HCT116 (cell line): ENCODE measurements at regions not wholly inside any gene's neighbourhood (a gene's known extent, or its start where the extent isn't known, plus 50 kb on each side); places are given as distances from the start of the nearest gene placed in this dataset.

Source experiments
- ATAC-seq: fragments of 200-7000 bp; cut with Tn5 transposase; 2 replicates; pipeline ENCODE4 v1.9.1; 2020; ENCODE audit warnings: mild to moderate bottlenecking, moderate library complexity
- BruUV-seq: library from RNA; stranded (reverse); fragments of 400-500 nt; replicated peaks from 2 replicates; lab custom pipeline; 2021; lab: Mats Ljungman, UMichigan
- CTCF ChIA-PET: fragments of 300-600 bp; sonication (Branson Sonifier 250); formaldehyde crosslinking; loops from one replicate; lab custom pipeline; 2021; ENCODE audit warnings: antibody characterized with exemption; lab: Charles Lee
- POLR2A ChIA-PET: fragments of 300-600, 350-600 bp; sonication (Branson Sonifier 250); formaldehyde crosslinking; loops from one replicate; lab custom pipeline; 2021; ENCODE audit warnings: antibody characterized with exemption; lab: Charles Lee
- RAD21 ChIA-PET, 2 experiments: fragments of 300-600 bp; sonication (Branson Sonifier 250); formaldehyde crosslinking; loops; one replicate each; lab custom pipeline; 2023; ENCODE audit warnings: low total read pairs in 2 of 2; ENCODE audit not compliant: uncharacterized antibody in 2 of 2, unreplicated experiment in 2 of 2, low non-redundant PET in 1 of 2; lab: Charles Lee
- DNase-seq: peaks from one replicate; pipeline ENCODE4 v3.0.0-alpha.2; 2010; ENCODE audit warnings: low read depth, low spot score
- H2AFZ ChIP-seq: fragments of 200-600 bp; shearing (Covaris generic), sonication (generic); 2 replicates; pipeline ENCODE4 v1.6.1; 2017; ENCODE audit warnings: low read depth, mixed run types, mixed read lengths, antibody characterized with exemption, low read length; ENCODE audit not compliant: poor library complexity, severe bottlenecking
- H3K27ac ChIP-seq: 2 replicates; pipeline ENCODE4 v1.5.1; 2012; ENCODE audit warnings: low read depth, low read length
- H3K27me3 ChIP-seq: fragments of 200-600 bp; sonication (generic); 2 replicates; pipeline ENCODE4 v1.6.1; 2016; ENCODE audit warnings: mixed run types, low read length, mixed read lengths; ENCODE audit not compliant: insufficient read depth
- H3K36me3 ChIP-seq, 2 experiments: fragments of 200-500 bp in 1 of 2; fragments of 200-600 bp in 1 of 2; sonication (Bioruptor generic) in 1 of 2; sonication (generic) in 1 of 2; 2 replicates each; pipeline versions ENCODE4 v1.5.1 to v1.6.1; 2014 to 2016; ENCODE audit warnings: low read length in 2 of 2, inconsistent platforms in 1 of 2, mixed read lengths in 1 of 2, mixed run types in 1 of 2; ENCODE audit not compliant: insufficient read depth in 2 of 2, control insufficient read depth in 1 of 2
- H3K4me1 ChIP-seq, 2 experiments: fragments of 200-600 bp in 1 of 2; sonication (generic) in 1 of 2; 2 replicates each; pipeline versions ENCODE4 v1.5.1 to v1.6.1; 2012 to 2017; ENCODE audit warnings: low read length in 2 of 2, inconsistent platforms in 1 of 2, mild to moderate bottlenecking in 1 of 2, mixed read lengths in 1 of 2, mixed run types in 1 of 2, moderate library complexity in 1 of 2; ENCODE audit not compliant: insufficient read depth in 2 of 2, control insufficient read depth in 1 of 2
- H3K4me2 ChIP-seq: fragments of 200-600 bp; sonication (generic); 2 replicates; pipeline ENCODE4 v1.6.1; 2017; ENCODE audit warnings: mixed run types, low read length, mixed read lengths
- H3K4me3 ChIP-seq, 2 experiments: fragments of 200-600 bp in 1 of 2; sonication (generic) in 1 of 2; replicated peaks in 1 of 2; 2 replicates each; pipeline ENCODE4 v1.5.1; 2011 to 2016; ENCODE audit warnings: low read length in 2 of 2, control low read depth in 1 of 2, low read depth in 1 of 2, mild to moderate bottlenecking in 1 of 2, mixed read lengths in 1 of 2, mixed run types in 1 of 2
- H3K79me2 ChIP-seq: fragments of 200-600 bp; sonication (generic); 2 replicates; pipeline ENCODE4 v1.6.1; 2017; ENCODE audit warnings: mild to moderate bottlenecking, mixed run types, low read length, moderate library complexity, mixed read lengths; ENCODE audit not compliant: insufficient read depth
- H3K9ac ChIP-seq: fragments of 200-600 bp; sonication (generic); 2 replicates; pipeline ENCODE4 v1.6.1; 2016; ENCODE audit warnings: low read length, mixed read lengths
- H3K9me2 ChIP-seq: fragments of 200-600 bp; sonication (generic), shearing (Covaris generic); 2 replicates; pipeline ENCODE4 v1.6.1; 2017; ENCODE audit warnings: mixed run types, mild to moderate bottlenecking, moderate library complexity; ENCODE audit not compliant: insufficient read depth
- H3K9me3 ChIP-seq, 2 experiments: fragments of 200-500 bp in 1 of 2; fragments of 200-600 bp in 1 of 2; sonication (Bioruptor generic) in 1 of 2; sonication (generic) in 1 of 2; 2 replicates each; pipeline ENCODE4 v1.6.1; 2014 to 2017; ENCODE audit warnings: low read length in 2 of 2, mixed read lengths in 2 of 2, inconsistent platforms in 1 of 2, low read depth in 1 of 2, mild to moderate bottlenecking in 1 of 2, mixed run types in 1 of 2, moderate library complexity in 1 of 2; ENCODE audit not compliant: control insufficient read depth in 1 of 2, insufficient read depth in 1 of 2
- H4K20me1 ChIP-seq: fragments of 200-600 bp; sonication (generic), shearing (Covaris generic); 2 replicates; pipeline ENCODE4 v1.6.1; 2017; ENCODE audit warnings: mixed run types, mild to moderate bottlenecking, moderate library complexity; ENCODE audit not compliant: insufficient read depth
- CEBPB ChIP-seq: IDR thresholded peaks from 2 replicates; pipeline ENCODE4 v1.6.1; 2012; ENCODE audit warnings: low read depth
- CTCF ChIP-seq, 3 experiments: fragments of 200-600 bp in 1 of 3; sonication (generic) in 1 of 3; IDR thresholded peaks in 2 of 3; conservative IDR thresholded peaks in 1 of 3; 2 replicates each; pipeline ENCODE4 v1.5.1; 2012 to 2017; ENCODE audit warnings: low read depth in 2 of 3, low read length in 2 of 3, antibody characterized with exemption in 1 of 3, borderline replicate concordance in 1 of 3, control low read depth in 1 of 3, mild to moderate bottlenecking in 1 of 3, mixed read lengths in 1 of 3, mixed run types in 1 of 3, moderate library complexity in 1 of 3; ENCODE audit not compliant: insufficient read depth in 1 of 3
- EGR1 ChIP-seq: IDR thresholded peaks from 2 replicates; pipeline ENCODE4 v1.6.1; 2012; ENCODE audit warnings: low read depth
- EZH2phosphoT487 ChIP-seq: fragments of 200-600 bp; IDR thresholded peaks from 2 replicates; pipeline ENCODE4 v1.6.1; 2018; ENCODE audit warnings: antibody characterized with exemption, borderline replicate concordance
- FOSL1 ChIP-seq: IDR thresholded peaks from 2 replicates; pipeline ENCODE4 v1.6.1; 2012; ENCODE audit warnings: low read depth
- MAX ChIP-seq: IDR thresholded peaks from 2 replicates; pipeline ENCODE4 v1.6.1; 2012
- POLR2AphosphoS5 ChIP-seq: IDR thresholded peaks from 2 replicates; pipeline ENCODE4 v1.6.1; 2011; ENCODE audit warnings: mild to moderate bottlenecking, low read depth, low read length, moderate library complexity
- REST ChIP-seq: IDR thresholded peaks from 2 replicates; pipeline ENCODE4 v1.6.1; 2012; ENCODE audit warnings: low read depth
- YY1 ChIP-seq: IDR thresholded peaks from 2 replicates; pipeline ENCODE4 v1.6.1; 2011; ENCODE audit warnings: low read length, low read depth, moderate library complexity, mild to moderate bottlenecking; ENCODE audit not compliant: insufficient replicate concordance; ENCODE audit errors: extremely low read depth
- ZBTB33 ChIP-seq: IDR thresholded peaks from 2 replicates; pipeline ENCODE4 v1.6.1; 2011; ENCODE audit warnings: mild to moderate bottlenecking, low read length, moderate library complexity; ENCODE audit not compliant: insufficient replicate concordance; ENCODE audit errors: extremely low read depth
- intact Hi-C: fragments of 100-400 bp; cut with micrococcal nuclease; formaldehyde crosslinking; loops from 2 replicates; pipeline ENCODE4 v1.10.0; 2022

GRCh38 chr13:33381180-33381579 lies 95.6 kb upstream of the STARD13 start:
- H3K27me3 ChIP-seq: no peaks in the 10 kb centered on the region
- ChIA-PET CTCF (no interaction called here), RAD21 (no interaction called here), POLR2A (no interaction called here)
- no peaks in the 10 kb centered on the region for H3K4me1 ChIP-seq
- no peaks in the 10 kb centered on the region for H3K79me2 ChIP-seq
- H2AFZ ChIP-seq: no peak overlapping the region
- no peaks in the 10 kb centered on the region for H4K20me1 ChIP-seq
- no peaks in the 10 kb centered on the region for H3K9me3 ChIP-seq
- H3K4me3 ChIP-seq: no peak overlapping the region
- H3K27ac ChIP-seq: no peak overlapping the region
- no peak overlapping the region for H3K9ac ChIP-seq
- H3K36me3 ChIP-seq: no peaks in the 10 kb centered on the region
- BruUV-seq: no TSS peak
- intact Hi-C loops: no loop called here
- H3K9me2 ChIP-seq: no peaks in the 10 kb centered on the region
- TF ChIP-seq EZH2phosphoT487: no peak
- TF ChIP-seq YY1: no peak
- TF ChIP-seq CTCF (IDR thresholded peaks at IDR 0.05 in 2 of 3, conservative IDR thresholded peaks at IDR 0.05 in 1 of 3; ENCODE audit: borderline replicate concordance in 1 of 3, insufficient read depth in 1 of 3, low read depth in 2 of 3, low read length in 2 of 3): no peak
- no peak for TF ChIP-seq EGR1
- no peak for TF ChIP-seq CEBPB
- TF ChIP-seq FOSL1: no peak
- no peak for TF ChIP-seq MAX
- TF ChIP-seq REST: no peak
- TF ChIP-seq POLR2AphosphoS5: no peak
- no peak for TF ChIP-seq ZBTB33
- DNase-seq (no peak), ATAC-seq (no peak)
- H3K4me2 ChIP-seq: no peak overlapping the region
